Choroid plexus epithelial cell (primary cell): ENCODE measurements at regions not wholly inside any gene's neighbourhood (a gene's known extent, or its start where the extent isn't known, plus 50 kb on each side); places are given as distances from the start of the nearest gene placed in this dataset.

Experiments used
- DNase-seq: peaks from one replicate; pipeline ENCODE4 v3.0.0-alpha.2; 2010; ENCODE audit warnings: low read depth
- H3K4me3 ChIP-seq: 2 replicates; pipeline ENCODE4 v1.5.1; 2011; ENCODE audit warnings: low read depth, mild to moderate bottlenecking, control low read depth, low read length, moderate library complexity
- TF ChIP-seq, protein P1 (sequence below): conservative IDR thresholded peaks from 2 replicates; pipeline ENCODE4 v1.5.1; 2011; ENCODE audit warnings: low read depth, mild to moderate bottlenecking, control low read depth, inconsistent platforms, low read length, moderate library complexity

- DNase-seq, result no peak
- TF ChIP-seq, protein P1, sequence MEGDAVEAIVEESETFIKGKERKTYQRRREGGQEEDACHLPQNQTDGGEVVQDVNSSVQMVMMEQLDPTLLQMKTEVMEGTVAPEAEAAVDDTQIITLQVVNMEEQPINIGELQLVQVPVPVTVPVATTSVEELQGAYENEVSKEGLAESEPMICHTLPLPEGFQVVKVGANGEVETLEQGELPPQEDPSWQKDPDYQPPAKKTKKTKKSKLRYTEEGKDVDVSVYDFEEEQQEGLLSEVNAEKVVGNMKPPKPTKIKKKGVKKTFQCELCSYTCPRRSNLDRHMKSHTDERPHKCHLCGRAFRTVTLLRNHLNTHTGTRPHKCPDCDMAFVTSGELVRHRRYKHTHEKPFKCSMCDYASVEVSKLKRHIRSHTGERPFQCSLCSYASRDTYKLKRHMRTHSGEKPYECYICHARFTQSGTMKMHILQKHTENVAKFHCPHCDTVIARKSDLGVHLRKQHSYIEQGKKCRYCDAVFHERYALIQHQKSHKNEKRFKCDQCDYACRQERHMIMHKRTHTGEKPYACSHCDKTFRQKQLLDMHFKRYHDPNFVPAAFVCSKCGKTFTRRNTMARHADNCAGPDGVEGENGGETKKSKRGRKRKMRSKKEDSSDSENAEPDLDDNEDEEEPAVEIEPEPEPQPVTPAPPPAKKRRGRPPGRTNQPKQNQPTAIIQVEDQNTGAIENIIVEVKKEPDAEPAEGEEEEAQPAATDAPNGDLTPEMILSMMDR, result no peak
- no peak overlapping the region for H3K4me3 ChIP-seq
Measured at GRCh38 chr19:5259750-5260149, 80.9 kb downstream of the PTPRS start.

GRCh38 chr19:5257155-5258045 is 83.2 kb downstream of the PTPRS start:
- DNase-seq, result no peak
- TF ChIP-seq, protein P1, result no peak
- H3K4me3 ChIP-seq, result no peak overlapping the region

- TF ChIP-seq, protein P1, result no peak
- no peak for DNase-seq
- no peak overlapping the region for H3K4me3 ChIP-seq
Measured at GRCh38 chr19:5255602-5256231, 84.9 kb downstream of the PTPRS start.

GRCh38 chr19:5254944-5255343 is 85.7 kb downstream of the PTPRS start:
- TF ChIP-seq, protein P1, result no peak
- no peak for DNase-seq
- H3K4me3 ChIP-seq, result no peak overlapping the region

DNA sequence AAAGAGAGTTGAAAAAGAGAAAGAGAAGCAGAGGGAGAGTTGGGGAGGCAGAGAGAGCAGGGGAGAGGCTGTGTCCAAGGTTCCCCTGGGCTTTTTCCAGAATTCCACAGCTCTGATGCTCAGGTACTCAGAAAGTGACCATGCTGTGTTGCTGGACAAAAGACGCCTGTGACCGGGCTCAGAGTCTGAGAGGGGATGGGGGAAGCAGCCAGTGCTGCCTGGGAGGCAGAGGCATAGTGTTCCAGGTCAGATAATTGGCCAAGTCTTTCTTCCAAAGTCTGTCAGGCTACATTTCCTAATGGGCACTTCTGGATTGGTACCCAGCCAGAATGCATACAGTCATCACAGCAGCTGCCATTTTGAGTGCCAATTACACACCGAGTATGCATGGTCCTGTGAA is 86.1 kb downstream of the PTPRS start:
- TF ChIP-seq, protein P1, result no peak
- H3K4me3 ChIP-seq, result no peak overlapping the region
- DNase-seq, result no peak

GRCh38 chr19:5253406-5254110 is 87.1 kb downstream of the PTPRS start:
- H3K4me3 ChIP-seq, result no peak overlapping the region
- TF ChIP-seq, protein P1, result no peak
- no peak for DNase-seq
